HEK293 (cell line): ENCODE measurements at regions not wholly inside any gene's neighbourhood (a gene's known extent, or its start where the extent isn't known, plus 50 kb on each side); places are given as distances from the start of the nearest gene placed in this dataset.

Source experiments
- CTCF ChIA-PET: fragments of 350-600 bp; formaldehyde crosslinking; extraction: SDS; loops from one replicate; lab custom pipeline; 2021; ENCODE audit warnings: antibody characterized with exemption; lab: Yijun Ruan, JAX
- POLR2A ChIA-PET: fragments of 300-600 bp; formaldehyde crosslinking; extraction: SDS; loops from one replicate; lab custom pipeline; 2020; ENCODE audit warnings: antibody characterized with exemption, inconsistent platforms; lab: Yijun Ruan, JAX
- H3K27ac ChIP-seq: fragments of 200-500 bp; sonication (Bioruptor generic); 2 replicates; pipeline ENCODE4 v1.5.1; 2014; ENCODE audit warnings: low read depth, low read length, control low read depth, inconsistent platforms; ENCODE audit errors: extremely low read depth
- H3K36me3 ChIP-seq, 2 experiments: fragments of 200-500 bp in 1 of 2; sonication (Bioruptor generic) in 1 of 2; 1 replicate in 1 of 2; 2 replicates in 1 of 2; pipeline ENCODE4 v1.5.1; 2014 to 2017; ENCODE audit warnings: inconsistent platforms in 2 of 2, low read length in 2 of 2; ENCODE audit not compliant: control insufficient read depth in 2 of 2, insufficient read depth in 1 of 2
- H3K4me1 ChIP-seq: fragments of 200-500 bp; sonication (Bioruptor generic); 2 replicates; pipeline ENCODE4 v1.5.1; 2014; ENCODE audit warnings: mild to moderate bottlenecking, low read length, inconsistent platforms; ENCODE audit not compliant: control insufficient read depth, insufficient read depth
- H3K4me3 ChIP-seq: 2 replicates; pipeline ENCODE4 v1.5.1; 2011; ENCODE audit warnings: low read depth, mild to moderate bottlenecking, control low read depth, low read length, moderate library complexity
- H3K9me3 ChIP-seq: fragments of 200-500 bp; sonication (Bioruptor generic); 2 replicates; pipeline ENCODE4 v1.5.1; 2014; ENCODE audit warnings: low read depth, low read length, inconsistent platforms; ENCODE audit not compliant: control insufficient read depth, insufficient read depth
- MEIS1 ChIP-seq: sonication (generic); formaldehyde crosslinking; IDR thresholded peaks from 2 replicates; pipeline ENCODE4 v1.8.1; 2022; ENCODE audit warnings: missing genetic modification reagents, mild to moderate bottlenecking, borderline replicate concordance
- MZF1 ChIP-seq: fragments of 450-650 bp; formaldehyde crosslinking; IDR thresholded peaks from 2 replicates; pipeline ENCODE4 v1.5.1; 2017; ENCODE audit warnings: missing biosample characterization, missing genetic modification characterization, borderline replicate concordance
- SALL2 ChIP-seq: fragments of 450-650 bp; formaldehyde crosslinking; IDR thresholded peaks from 2 replicates; pipeline ENCODE4 v1.5.0; 2017; ENCODE audit warnings: missing biosample characterization, mild to moderate bottlenecking, missing genetic modification characterization, borderline replicate concordance
- ZBTB17 ChIP-seq: fragments of 450-650 bp; formaldehyde crosslinking; IDR thresholded peaks from 2 replicates; pipeline ENCODE4 v1.5.1; 2016; ENCODE audit warnings: missing biosample characterization, missing genetic modification characterization
- ZFP37 ChIP-seq: fragments of 450-650 bp; formaldehyde crosslinking; IDR thresholded peaks from 2 replicates; pipeline ENCODE4 v1.5.1; 2016; ENCODE audit warnings: missing biosample characterization, missing genetic modification characterization
- ZNF132 ChIP-seq: fragments of 450-650 bp; formaldehyde crosslinking; IDR thresholded peaks from 2 replicates; pipeline ENCODE4 v1.5.1; 2017; ENCODE audit warnings: missing biosample characterization, missing genetic modification characterization, borderline replicate concordance
- ZNF223 ChIP-seq: fragments of 450-650 bp; formaldehyde crosslinking; IDR thresholded peaks from 2 replicates; pipeline ENCODE4 v1.5.1; 2016; ENCODE audit warnings: missing biosample characterization, missing genetic modification characterization
- ZNF274 ChIP-seq, 2 experiments: fragments of 200-500 bp in 1 of 2; fragments of 450-650 bp in 1 of 2; sonication (Bioruptor generic) in 1 of 2; formaldehyde crosslinking in 1 of 2; IDR thresholded peaks; 2 replicates each; pipeline versions ENCODE4 v1.5.1 to v1.6.1; 2014 to 2016; ENCODE audit warnings: borderline replicate concordance in 1 of 2, inconsistent platforms in 1 of 2, low read length in 1 of 2, missing biosample characterization in 1 of 2, missing genetic modification characterization in 1 of 2
- ZNF398 ChIP-seq: fragments of 450-650 bp; formaldehyde crosslinking; IDR thresholded peaks from 2 replicates; pipeline ENCODE4 v1.5.1; 2017; ENCODE audit warnings: missing biosample characterization, missing genetic modification characterization
- ZNF416 ChIP-seq: fragments of 450-650 bp; formaldehyde crosslinking; IDR thresholded peaks from 2 replicates; pipeline ENCODE4 v1.5.1; 2016; ENCODE audit warnings: missing biosample characterization, missing genetic modification characterization
- ZNF518A ChIP-seq: fragments of 450-650 bp; formaldehyde crosslinking; conservative IDR thresholded peaks from 2 replicates; pipeline ENCODE4 v1.5.1; 2016; ENCODE audit warnings: low read depth, missing biosample characterization, missing genetic modification characterization
- ZNF624 ChIP-seq: fragments of 450-650 bp; formaldehyde crosslinking; IDR thresholded peaks from 2 replicates; pipeline ENCODE4 v1.5.1; 2017; ENCODE audit warnings: missing biosample characterization, missing genetic modification characterization
- ZNF785 ChIP-seq: fragments of 450-650 bp; formaldehyde crosslinking; IDR thresholded peaks from 2 replicates; pipeline ENCODE4 v1.5.1; 2016; ENCODE audit warnings: missing biosample characterization, missing genetic modification characterization
- TF ChIP-seq, protein P1 (sequence below): fragments of 450-650 bp; formaldehyde crosslinking; conservative IDR thresholded peaks from 2 replicates; pipeline ENCODE4 v1.5.1; 2016; ENCODE audit warnings: low read depth, missing biosample characterization, missing genetic modification characterization
- TF ChIP-seq, protein P2 (sequence below): fragments of 450-650 bp; formaldehyde crosslinking; IDR thresholded peaks from 2 replicates; pipeline ENCODE4 v1.5.1; 2016; ENCODE audit warnings: missing biosample characterization, missing genetic modification characterization, low read depth

DNA sequence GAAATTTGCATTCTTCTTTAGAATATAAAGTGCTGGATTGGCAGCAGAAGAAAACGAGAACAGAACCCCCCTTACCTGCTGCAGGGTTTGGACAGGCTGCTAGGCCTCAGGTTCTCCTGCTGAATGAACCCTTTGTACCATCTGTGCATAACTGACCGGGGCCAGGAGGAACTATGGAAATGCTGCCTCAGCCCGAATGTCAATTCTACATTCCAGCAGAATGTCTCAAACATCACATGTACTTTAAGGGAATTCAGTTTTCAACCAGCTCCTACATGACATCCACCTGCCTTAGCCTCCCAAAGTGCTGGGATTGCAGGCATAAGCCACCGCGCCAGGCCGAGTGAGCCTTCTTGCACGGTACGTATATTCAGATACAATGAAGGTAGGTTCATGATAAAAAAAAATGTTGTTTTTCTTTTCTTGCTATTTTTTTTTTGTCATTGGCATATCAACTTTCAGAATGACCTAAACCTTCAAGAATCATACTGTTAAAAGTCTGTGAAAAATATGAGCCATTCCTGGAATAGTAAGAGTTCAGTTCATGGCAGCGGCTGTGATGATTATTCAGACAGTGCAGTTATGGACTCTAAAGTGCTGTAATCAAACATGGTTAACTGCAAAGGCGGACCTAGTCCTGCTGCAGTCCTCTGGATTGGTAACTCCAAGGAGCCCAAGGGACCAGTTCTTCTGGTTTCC, 84.4 kb upstream of the TNS3 start:
- TF ChIP-seq ZNF518A (tag by site-specific recombination) (no peak), ZNF223 (tag by site-specific recombination) (no peak), ZNF785 (no peak), MZF1 (tag by site-specific recombination) (no peak), ZNF416 (no peak), ZFP37 (no peak), ZNF274 (IDR thresholded peaks at IDR 0.05; ENCODE audit: low read length) (no peak), ZNF274 (tag by site-specific recombination; IDR thresholded peaks at IDR 0.05; ENCODE audit: borderline replicate concordance) (no peak), ZNF624 (no peak), MEIS1 (CRISPR knock-in tag) (no peak), ZNF398 (tag by site-specific recombination) (no peak), SALL2 (no peak), ZNF132 (tag by site-specific recombination) (no peak), ZBTB17 (tag by site-specific recombination) (no peak)
- TF ChIP-seq, protein P1, sequence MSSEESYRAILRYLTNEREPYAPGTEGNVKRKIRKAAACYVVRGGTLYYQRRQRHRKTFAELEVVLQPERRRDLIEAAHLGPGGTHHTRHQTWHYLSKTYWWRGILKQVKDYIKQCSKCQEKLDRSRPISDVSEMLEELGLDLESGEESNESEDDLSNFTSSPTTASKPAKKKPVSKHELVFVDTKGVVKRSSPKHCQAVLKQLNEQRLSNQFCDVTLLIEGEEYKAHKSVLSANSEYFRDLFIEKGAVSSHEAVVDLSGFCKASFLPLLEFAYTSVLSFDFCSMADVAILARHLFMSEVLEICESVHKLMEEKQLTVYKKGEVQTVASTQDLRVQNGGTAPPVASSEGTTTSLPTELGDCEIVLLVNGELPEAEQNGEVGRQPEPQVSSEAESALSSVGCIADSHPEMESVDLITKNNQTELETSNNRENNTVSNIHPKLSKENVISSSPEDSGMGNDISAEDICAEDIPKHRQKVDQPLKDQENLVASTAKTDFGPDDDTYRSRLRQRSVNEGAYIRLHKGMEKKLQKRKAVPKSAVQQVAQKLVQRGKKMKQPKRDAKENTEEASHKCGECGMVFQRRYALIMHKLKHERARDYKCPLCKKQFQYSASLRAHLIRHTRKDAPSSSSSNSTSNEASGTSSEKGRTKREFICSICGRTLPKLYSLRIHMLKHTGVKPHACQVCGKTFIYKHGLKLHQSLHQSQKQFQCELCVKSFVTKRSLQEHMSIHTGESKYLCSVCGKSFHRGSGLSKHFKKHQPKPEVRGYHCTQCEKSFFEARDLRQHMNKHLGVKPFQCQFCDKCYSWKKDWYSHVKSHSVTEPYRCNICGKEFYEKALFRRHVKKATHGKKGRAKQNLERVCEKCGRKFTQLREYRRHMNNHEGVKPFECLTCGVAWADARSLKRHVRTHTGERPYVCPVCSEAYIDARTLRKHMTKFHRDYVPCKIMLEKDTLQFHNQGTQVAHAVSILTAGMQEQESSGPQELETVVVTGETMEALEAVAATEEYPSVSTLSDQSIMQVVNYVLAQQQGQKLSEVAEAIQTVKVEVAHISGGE: no peak
- TF ChIP-seq, protein P2, sequence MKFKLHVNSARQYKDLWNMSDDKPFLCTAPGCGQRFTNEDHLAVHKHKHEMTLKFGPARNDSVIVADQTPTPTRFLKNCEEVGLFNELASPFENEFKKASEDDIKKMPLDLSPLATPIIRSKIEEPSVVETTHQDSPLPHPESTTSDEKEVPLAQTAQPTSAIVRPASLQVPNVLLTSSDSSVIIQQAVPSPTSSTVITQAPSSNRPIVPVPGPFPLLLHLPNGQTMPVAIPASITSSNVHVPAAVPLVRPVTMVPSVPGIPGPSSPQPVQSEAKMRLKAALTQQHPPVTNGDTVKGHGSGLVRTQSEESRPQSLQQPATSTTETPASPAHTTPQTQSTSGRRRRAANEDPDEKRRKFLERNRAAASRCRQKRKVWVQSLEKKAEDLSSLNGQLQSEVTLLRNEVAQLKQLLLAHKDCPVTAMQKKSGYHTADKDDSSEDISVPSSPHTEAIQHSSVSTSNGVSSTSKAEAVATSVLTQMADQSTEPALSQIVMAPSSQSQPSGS (tag by site-specific recombination): no peak
- TF ChIP-seq, all 188 proteins: peak for 0
- no peaks in the 10 kb centered on the region for H3K9me3 ChIP-seq
- CTCF ChIA-PET: interaction anchor here (0.5 kb wide), 1 partner anchor 11 kb away, joined by 3 read pairs; no protein-coding TSS in a partner anchor
- H3K27ac ChIP-seq: no peak overlapping the region
- H3K4me3 ChIP-seq: no peak overlapping the region
- H3K4me1 ChIP-seq: no peaks in the 10 kb centered on the region
- POLR2A ChIA-PET: no interaction called here
- H3K36me3 ChIP-seq: no peaks in the 10 kb centered on the region
